Neuron (in vitro differentiated cells): ENCODE measurements at regions not wholly inside any gene's neighbourhood (a gene's known extent, or its start where the extent isn't known, plus 50 kb on each side); places are given as distances from the start of the nearest gene placed in this dataset.

Experiments used
- H2AFZ ChIP-seq: one replicate; pipeline ENCODE4 v1.6.1; 2013; ENCODE audit warnings: low read depth, mild to moderate bottlenecking, inconsistent platforms, low read length, moderate library complexity
- H3K27me3 ChIP-seq: one replicate; pipeline ENCODE4 v1.6.1; 2013; ENCODE audit warnings: low read length; ENCODE audit not compliant: insufficient read depth
- H3K36me3 ChIP-seq: one replicate; pipeline ENCODE4 v1.6.1; 2013; ENCODE audit warnings: low read length; ENCODE audit not compliant: insufficient read depth
- H3K4me1 ChIP-seq: one replicate; pipeline ENCODE4 v1.6.1; 2013; ENCODE audit warnings: low read length; ENCODE audit not compliant: insufficient read depth
- H3K4me3 ChIP-seq: 2 replicates; pipeline ENCODE4 v1.5.1; 2013; ENCODE audit warnings: mild to moderate bottlenecking, low read length, moderate library complexity
- H3K9me3 ChIP-seq: one replicate; pipeline ENCODE4 v1.6.1; 2013; ENCODE audit warnings: low read length

- Histone ChIP-seq H3K4me1 (no peaks in the 10 kb centered on the region), H3K4me3 (no peak overlapping the region), H3K27me3 (no peaks in the 10 kb centered on the region), H3K9me3 (no peaks in the 10 kb centered on the region), H3K36me3 (no peaks in the 10 kb centered on the region), H2AFZ (peak overlapping the region; percentile 50)
These were observed 59.4 kb upstream of the MSTN start for GRCh38 chr2:190121971-190122370.

DNA sequence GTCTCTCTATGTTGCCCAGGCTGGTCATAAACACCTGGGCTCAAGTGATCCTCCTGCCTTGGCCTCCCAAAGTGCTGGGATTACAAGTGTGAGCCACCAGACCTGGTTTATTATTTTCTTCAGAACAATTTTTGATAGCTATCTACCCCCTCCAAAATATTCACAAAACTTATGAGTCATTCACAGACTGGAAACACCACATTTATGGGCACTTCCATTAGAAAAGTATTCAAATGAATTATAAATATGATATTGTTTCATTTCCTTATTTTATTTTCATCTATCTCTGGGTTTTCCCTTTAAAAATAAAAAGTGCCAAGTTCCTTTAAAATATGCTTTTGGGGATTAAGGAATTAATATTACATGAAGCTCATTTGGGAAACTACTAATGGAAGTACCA lies 58.8 kb upstream of the MSTN start:
- H3K4me1 ChIP-seq: no peaks in the 10 kb centered on the region
- no peaks in the 10 kb centered on the region for H3K36me3 ChIP-seq
- H2AFZ ChIP-seq: peak overlapping the region; percentile 50
- H3K9me3 ChIP-seq: no peaks in the 10 kb centered on the region
- no peak overlapping the region for H3K4me3 ChIP-seq
- H3K27me3 ChIP-seq: no peaks in the 10 kb centered on the region

- no peak overlapping the region for H2AFZ ChIP-seq
- H3K9me3 ChIP-seq: no peaks in the 10 kb centered on the region
- no peaks in the 10 kb centered on the region for H3K36me3 ChIP-seq
- H3K4me3 ChIP-seq: no peak overlapping the region
- H3K4me1 ChIP-seq: no peaks in the 10 kb centered on the region
- H3K27me3 ChIP-seq: no peaks in the 10 kb centered on the region
These were observed 57.5 kb upstream of the MSTN start for GRCh38 chr2:190119923-190120590.

- Histone ChIP-seq H3K4me1 (no peaks in the 10 kb centered on the region), H2AFZ (no peak overlapping the region), H3K27me3 (no peaks in the 10 kb centered on the region), H3K9me3 (no peaks in the 10 kb centered on the region), H3K4me3 (no peak overlapping the region), H3K36me3 (no peaks in the 10 kb centered on the region)
These were observed 56.7 kb upstream of the MSTN start for GRCh38 chr2:190119257-190119656.

DNA sequence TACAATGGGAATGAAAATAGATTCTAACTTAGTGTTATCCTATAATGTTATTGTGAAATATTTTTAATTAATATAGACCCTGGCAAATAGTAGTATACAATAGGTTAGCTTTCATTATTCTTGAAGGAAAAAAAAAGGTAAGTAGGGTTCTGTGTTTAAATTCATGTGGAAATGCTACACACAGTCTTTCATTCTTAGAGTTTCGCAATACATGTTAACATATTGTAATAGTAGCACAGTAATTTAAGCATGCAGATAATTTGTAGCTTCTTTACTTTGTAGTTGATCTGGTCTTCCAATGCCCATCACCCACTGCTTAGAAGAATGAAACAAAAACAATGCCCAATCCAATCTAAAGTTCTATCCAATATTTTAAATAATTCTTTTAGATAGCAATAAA lies 54.8 kb upstream of the MSTN start:
- H2AFZ ChIP-seq: no peak overlapping the region
- no peaks in the 10 kb centered on the region for H3K4me1 ChIP-seq
- no peaks in the 10 kb centered on the region for H3K27me3 ChIP-seq
- no peak overlapping the region for H3K4me3 ChIP-seq
- H3K9me3 ChIP-seq: no peaks in the 10 kb centered on the region
- H3K36me3 ChIP-seq: no peaks in the 10 kb centered on the region

GRCh38 chr2:190113000-190113399 lies 50.5 kb upstream of the MSTN start:
- no peaks in the 10 kb centered on the region for H3K9me3 ChIP-seq
- H3K36me3 ChIP-seq: no peaks in the 10 kb centered on the region
- no peak overlapping the region for H2AFZ ChIP-seq
- H3K4me1 ChIP-seq: no peaks in the 10 kb centered on the region
- H3K27me3 ChIP-seq: no peaks in the 10 kb centered on the region
- no peak overlapping the region for H3K4me3 ChIP-seq
